ENCODE measurements at regions not wholly inside any gene's neighbourhood (a gene's known extent, or its start where the extent isn't known, plus 50 kb on each side); places are given as distances from the start of the nearest gene placed in this dataset.
A peak's percentile ranks its signal among the peaks of the same experiment; 100 is the strongest.
"Not testable (repeated sequence)": the region's sequence is repeated elsewhere in the genome, so short reads cannot be mapped to it uniquely, and the experiment has no call there.

DNA sequence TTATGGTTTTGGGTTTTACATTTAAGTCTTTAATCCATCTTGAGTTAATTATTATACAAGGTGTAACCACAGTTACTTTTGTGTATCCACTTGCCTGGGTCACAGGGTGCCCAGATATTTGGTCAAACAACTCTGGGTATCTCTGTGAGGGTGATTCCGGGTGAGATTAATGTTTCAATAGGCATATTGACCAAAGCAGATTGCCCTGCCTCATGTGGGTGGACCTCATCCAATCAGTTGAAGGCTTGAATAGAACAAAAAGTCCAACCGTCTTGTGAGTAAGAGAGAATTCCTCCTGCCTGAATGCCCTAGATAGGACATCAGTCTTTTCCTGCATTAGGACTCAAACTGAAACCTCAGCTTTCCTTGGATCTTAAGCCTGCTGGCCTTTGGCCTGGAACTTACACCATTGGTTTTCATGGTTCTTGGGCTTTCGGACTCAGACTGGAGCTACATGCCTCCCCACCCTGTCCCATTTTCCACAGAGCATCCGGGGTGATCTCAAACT, 68.9 kb upstream of the ST8SIA6 start:
- H3K4me1 ChIP-seq (ENCODE audit: control insufficient read depth in 1 of 2, insufficient read depth in 2 of 2, low read length in 2 of 2), result peaks cover 8 to 19% of the 10 kb centered on the region in 2 experiments; a peak in 3 of 4 replicates
- TF ChIP-seq SRF (IDR thresholded peaks at IDR 0.05; ENCODE audit: low read depth) (no peak), ATF3 (IDR thresholded peaks at IDR 0.05) (no peak), YY1 (IDR thresholded peaks at IDR 0.05; ENCODE audit: extremely low read depth, insufficient replicate concordance, low read depth, low read length) (no peak), ZFX (IDR thresholded peaks at IDR 0.05) (no peak), FOSL1 (IDR thresholded peaks at IDR 0.05; ENCODE audit: low read depth) (no peak), ELF1 (IDR thresholded peaks at IDR 0.05; ENCODE audit: borderline replicate concordance, low read depth) (no peak), EGR1 (IDR thresholded peaks at IDR 0.05; ENCODE audit: low read depth) (no peak)
- TF ChIP-seq, protein P1, sequence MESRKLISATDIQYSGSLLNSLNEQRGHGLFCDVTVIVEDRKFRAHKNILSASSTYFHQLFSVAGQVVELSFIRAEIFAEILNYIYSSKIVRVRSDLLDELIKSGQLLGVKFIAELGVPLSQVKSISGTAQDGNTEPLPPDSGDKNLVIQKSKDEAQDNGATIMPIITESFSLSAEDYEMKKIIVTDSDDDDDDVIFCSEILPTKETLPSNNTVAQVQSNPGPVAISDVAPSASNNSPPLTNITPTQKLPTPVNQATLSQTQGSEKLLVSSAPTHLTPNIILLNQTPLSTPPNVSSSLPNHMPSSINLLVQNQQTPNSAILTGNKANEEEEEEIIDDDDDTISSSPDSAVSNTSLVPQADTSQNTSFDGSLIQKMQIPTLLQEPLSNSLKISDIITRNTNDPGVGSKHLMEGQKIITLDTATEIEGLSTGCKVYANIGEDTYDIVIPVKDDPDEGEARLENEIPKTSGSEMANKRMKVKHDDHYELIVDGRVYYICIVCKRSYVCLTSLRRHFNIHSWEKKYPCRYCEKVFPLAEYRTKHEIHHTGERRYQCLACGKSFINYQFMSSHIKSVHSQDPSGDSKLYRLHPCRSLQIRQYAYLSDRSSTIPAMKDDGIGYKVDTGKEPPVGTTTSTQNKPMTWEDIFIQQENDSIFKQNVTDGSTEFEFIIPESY (IDR thresholded peaks at IDR 0.05; ENCODE audit: extremely low read depth, insufficient replicate concordance, low read length), result no peak
- no peak overlapping the region for H3K4me2 ChIP-seq (ENCODE audit: low read length)
- RAD21 ChIA-PET (ENCODE audit: low non-redundant PET in 1 of 2, low total read pairs in 2 of 2, uncharacterized antibody in 2 of 2, unreplicated experiment in 2 of 2), result no interaction called here
- intact Hi-C loops (cut with micrococcal nuclease), result no loop called here
- peak overlapping the region; percentile 25 for H2AFZ ChIP-seq (ENCODE audit: low read depth, low read length, poor library complexity, severe bottlenecking)
- no peaks in the 10 kb centered on the region for H3K27me3 ChIP-seq (ENCODE audit: insufficient read depth, low read length)
- no peak for DNase-seq (ENCODE audit: low read depth, low spot score)
- H3K9me3 ChIP-seq (ENCODE audit: control insufficient read depth in 1 of 2, insufficient read depth in 1 of 2, low read depth in 1 of 2, low read length in 2 of 2), result no peaks in the 10 kb centered on the region
- no peaks in the 10 kb centered on the region for H3K9me2 ChIP-seq (ENCODE audit: insufficient read depth)
- H3K4me3 ChIP-seq (replicated peaks in 1 of 2; ENCODE audit: low read depth in 1 of 2, low read length in 2 of 2), result no peak overlapping the region
- BruUV-seq (replicated peaks), result no TSS peak
- no peaks in the 10 kb centered on the region for H3K79me2 ChIP-seq (ENCODE audit: insufficient read depth, low read length)
- H3K36me3 ChIP-seq (ENCODE audit: control insufficient read depth in 1 of 2, insufficient read depth in 2 of 2, low read length in 2 of 2), result no peaks in the 10 kb centered on the region
- no peak for ATAC-seq
- POLR2A ChIA-PET, result no interaction called here
- H4K20me1 ChIP-seq (ENCODE audit: insufficient read depth), result no peaks in the 10 kb centered on the region
- no peak overlapping the region for H3K27ac ChIP-seq (ENCODE audit: low read depth, low read length)
- no peak overlapping the region for H3K9ac ChIP-seq (ENCODE audit: low read length)
- CTCF ChIA-PET, result no interaction called here

DNA sequence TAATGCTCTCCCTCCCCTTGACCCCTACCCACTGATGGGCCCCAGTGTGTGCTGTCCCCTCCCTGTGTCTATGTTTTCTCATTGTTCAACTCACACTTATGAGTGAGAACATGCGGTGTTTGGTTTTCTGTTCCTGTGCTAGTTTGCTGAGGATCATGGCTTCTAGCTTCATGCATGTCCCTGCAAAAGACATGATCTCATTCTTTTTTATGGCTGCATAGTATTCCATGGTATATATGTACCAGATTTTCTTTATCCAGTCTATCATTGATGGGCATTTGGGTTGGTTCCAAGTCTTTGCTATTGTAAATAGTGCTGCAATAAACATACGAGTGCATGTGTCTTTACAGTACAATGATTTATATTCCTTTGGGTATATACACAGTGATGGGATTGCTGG, 67.9 kb upstream of the ST8SIA6 start:
- H3K4me1 ChIP-seq (ENCODE audit: control insufficient read depth in 1 of 2, insufficient read depth in 2 of 2, low read length in 2 of 2); H3K9ac ChIP-seq (ENCODE audit: low read length); H4K20me1 ChIP-seq (ENCODE audit: insufficient read depth); H3K79me2 ChIP-seq (ENCODE audit: insufficient read depth, low read length); RAD21 ChIA-PET (ENCODE audit: low non-redundant PET in 1 of 2, low total read pairs in 2 of 2, uncharacterized antibody in 2 of 2, unreplicated experiment in 2 of 2); DNase-seq (ENCODE audit: low read depth, low spot score); ATAC-seq; H3K27me3 ChIP-seq (ENCODE audit: insufficient read depth, low read length); H2AFZ ChIP-seq (ENCODE audit: low read depth, low read length, poor library complexity, severe bottlenecking); H3K4me3 ChIP-seq (replicated peaks in 1 of 2; ENCODE audit: low read depth in 1 of 2, low read length in 2 of 2); intact Hi-C loops (cut with micrococcal nuclease); CTCF ChIA-PET; H3K36me3 ChIP-seq (ENCODE audit: control insufficient read depth in 1 of 2, insufficient read depth in 2 of 2, low read length in 2 of 2); H3K27ac ChIP-seq (ENCODE audit: low read depth, low read length); H3K4me2 ChIP-seq (ENCODE audit: low read length); BruUV-seq (replicated peaks); POLR2A ChIA-PET; H3K9me2 ChIP-seq (ENCODE audit: insufficient read depth); H3K9me3 ChIP-seq (ENCODE audit: control insufficient read depth in 1 of 2, insufficient read depth in 1 of 2, low read depth in 1 of 2, low read length in 2 of 2): not testable (repeated sequence)
